Activated CD4-positive, alpha-beta T cell treated with anti-CD3 and anti-CD28 coated beads, Interleukin-10, Interleukin-2, amounts not matched to agents 100 ng/mL and 50 ng/mL, durations not matched to agents 16 hours and 8 hours (primary cell): ENCODE measurements at regions not wholly inside any gene's neighbourhood (a gene's known extent, or its start where the extent isn't known, plus 50 kb on each side); places are given as distances from the start of the nearest gene placed in this dataset.

ENCODE experiments used
- DNase-seq: peaks from one replicate; pipeline ENCODE4 v3.0.0-alpha.2; 2020

- no peak for DNase-seq
Measured at GRCh38 chr11:37092487-37092886, 494.5 kb upstream of the RAG2 start.

- no peak for DNase-seq
Measured at GRCh38 chr11:37089439-37089838, 491.4 kb upstream of the RAG2 start.

GRCh38 chr11:37088573-37088910 lies 490.5 kb upstream of the RAG2 start:
- no peak for DNase-seq

- DNase-seq: no peak
Measured at GRCh38 chr11:37087650-37088572, 489.9 kb upstream of the RAG2 start.

- no peak for DNase-seq
Measured at GRCh38 chr11:37078521-37078920, 480.5 kb upstream of the RAG2 start.

GRCh38 chr11:37076866-37077265 lies 478.8 kb upstream of the RAG2 start:
- no peak for DNase-seq

- no peak for DNase-seq
Measured at GRCh38 chr11:37072538-37073055, 474.6 kb upstream of the RAG2 start.

- DNase-seq: no peak
Measured at GRCh38 chr11:37050311-37050710, 452.3 kb upstream of the RAG2 start.

GRCh38 chr11:37040921-37041320 lies 442.9 kb upstream of the RAG2 start:
- DNase-seq: no peak

- DNase-seq: no peak
Measured at GRCh38 chr11:37038911-37039310, 440.9 kb upstream of the RAG2 start.

- no peak for DNase-seq
Measured at GRCh38 chr11:37026741-37027140, 428.7 kb upstream of the RAG2 start.

- no peak for DNase-seq
Measured at GRCh38 chr11:37026326-37026725, 428.3 kb upstream of the RAG2 start.

- DNase-seq: no peak
Measured at GRCh38 chr11:37006563-37006962, 408.5 kb upstream of the RAG2 start.

GRCh38 chr11:37002831-37003230 lies 404.8 kb upstream of the RAG2 start:
- DNase-seq: no peak

- no peak for DNase-seq
Measured at GRCh38 chr11:36997656-36998055, 399.6 kb upstream of the RAG2 start.

- no peak for DNase-seq
Measured at GRCh38 chr11:36996795-36997194, 398.8 kb upstream of the RAG2 start.

- DNase-seq: no peak
Measured at GRCh38 chr11:36994208-36994607, 396.2 kb upstream of the RAG2 start.

GRCh38 chr11:36988556-36988955 lies 390.5 kb upstream of the RAG2 start:
- no peak for DNase-seq

- no peak for DNase-seq
Measured at GRCh38 chr11:36985562-36985961, 387.5 kb upstream of the RAG2 start.

GRCh38 chr11:36976741-36977140 lies 378.7 kb upstream of the RAG2 start:
- no peak for DNase-seq

GRCh38 chr11:36974771-36975170 lies 376.7 kb upstream of the RAG2 start:
- no peak for DNase-seq

- no peak for DNase-seq
Measured at GRCh38 chr11:36953976-36954375, 355.9 kb upstream of the RAG2 start.

GRCh38 chr11:36948460-36949127 lies 350.6 kb upstream of the RAG2 start:
- DNase-seq: no peak

- DNase-seq: no peak
Measured at GRCh38 chr11:36945384-36945783, 347.3 kb upstream of the RAG2 start.
